Limb (tissue), 2 donors: ENCODE measurements at regions not wholly inside any gene's neighbourhood (a gene's known extent, or its start where the extent isn't known, plus 50 kb on each side); places are given as distances from the start of the nearest gene placed in this dataset.
"Not testable (repeated sequence)": the region's sequence is repeated elsewhere in the genome, so short reads cannot be mapped to it uniquely, and the experiment has no call there.

ENCODE experiments used
- DNase-seq, 2 donors: peaks; one replicate each; pipeline ENCODE4 v3.0.0-alpha.2; 2016; ENCODE audit errors: extremely low spot score in 2 of 2

- DNase-seq = no peak
These were observed 95.3 kb upstream of the SNX9 start for GRCh38 chr6:157727629-157728182.

- DNase-seq = no peak
These were observed 94.7 kb upstream of the SNX9 start for GRCh38 chr6:157728183-157728881.

- no peak for DNase-seq
These were observed 91.8 kb upstream of the SNX9 start for GRCh38 chr6:157731221-157731620.

- DNase-seq = no peak
These were observed 91.0 kb upstream of the SNX9 start for GRCh38 chr6:157732007-157732406.

GRCh38 chr6:157732416-157733161 lies 90.5 kb upstream of the SNX9 start:
- no peak for DNase-seq

GRCh38 chr6:157736555-157736954 lies 86.5 kb upstream of the SNX9 start:
- not testable (repeated sequence) for DNase-seq

GRCh38 chr6:157741321-157741947 lies 81.6 kb upstream of the SNX9 start:
- DNase-seq = no peak

GRCh38 chr6:157741948-157742556 lies 81.0 kb upstream of the SNX9 start:
- DNase-seq = no peak

GRCh38 chr6:157744102-157744601 lies 78.9 kb upstream of the SNX9 start:
- no peak for DNase-seq

GRCh38 chr6:157746897-157747296 lies 76.1 kb upstream of the SNX9 start:
- DNase-seq = no peak

GRCh38 chr6:157747370-157747769 lies 75.7 kb upstream of the SNX9 start:
- DNase-seq = no peak

GRCh38 chr6:157748839-157749571 lies 74.0 kb upstream of the SNX9 start:
- DNase-seq = no peak

GRCh38 chr6:157750973-157751372 lies 72.1 kb upstream of the SNX9 start:
- DNase-seq = not testable (repeated sequence)

GRCh38 chr6:157751547-157752200 lies 71.4 kb upstream of the SNX9 start:
- no peak for DNase-seq

GRCh38 chr6:157752879-157753278 lies 70.2 kb upstream of the SNX9 start:
- DNase-seq = not testable (repeated sequence)

GRCh38 chr6:157753291-157753690 lies 69.8 kb upstream of the SNX9 start:
- no peak for DNase-seq

- not testable (repeated sequence) for DNase-seq
These were observed 69.2 kb upstream of the SNX9 start for GRCh38 chr6:157753801-157754200.

GRCh38 chr6:157754351-157754750 lies 68.7 kb upstream of the SNX9 start:
- DNase-seq = no peak

GRCh38 chr6:157755032-157755745 lies 67.9 kb upstream of the SNX9 start:
- DNase-seq = no peak
